Gastrocnemius medialis (tissue), 4 donors: ENCODE measurements at regions not wholly inside any gene's neighbourhood (a gene's known extent, or its start where the extent isn't known, plus 50 kb on each side); places are given as distances from the start of the nearest gene placed in this dataset.

ENCODE experiments used
- ATAC-seq, 2 donors: fragments of 150-250 bp; one replicate each; pipeline ENCODE4 v1.9.1; 2016
- DNase-seq, 2 donors: peaks; one replicate each; pipeline ENCODE4 v3.0.0-alpha.2; 2019
- H3K27ac ChIP-seq, 4 donors: fragments of 200-600 bp; sonication (generic); 1 replicate in 1 of 4; 2 replicates in 3 of 4; pipeline ENCODE4 v1.5.1; 2016 to 2018; ENCODE audit warnings: mild to moderate bottlenecking in 2 of 4, moderate library complexity in 1 of 4
- H3K27me3 ChIP-seq, 3 donors: fragments of 200-600 bp; sonication (generic) in 2 of 3; 1 replicate in 1 of 3; 2 replicates in 2 of 3; pipeline versions ENCODE4 v1.5.1 to v1.6.0; 2016 to 2019; ENCODE audit warnings: mild to moderate bottlenecking in 1 of 3, moderate library complexity in 1 of 3
- H3K36me3 ChIP-seq, 2 donors: fragments of 200-600 bp; sonication (generic) in 1 of 2; one replicate each; pipeline ENCODE4 v1.5.1; 2017 to 2018
- H3K4me1 ChIP-seq, 2 donors: fragments of 200-600 bp; sonication (generic) in 1 of 2; one replicate each; pipeline ENCODE4 v1.5.1; 2016 to 2017; ENCODE audit warnings: mild to moderate bottlenecking in 2 of 2
- H3K4me3 ChIP-seq, 4 donors: fragments of 200-600 bp; sonication (generic) in 3 of 4; 1 replicate in 1 of 4; 2 replicates in 3 of 4; pipeline ENCODE4 v1.5.1; 2016 to 2019; ENCODE audit warnings: mild to moderate bottlenecking in 2 of 4
- H3K9me3 ChIP-seq, 3 donors: fragments of 200-600 bp; sonication (generic) in 2 of 3; 1 replicate in 1 of 3; 2 replicates in 2 of 3; pipeline ENCODE4 v1.5.1; 2016 to 2019
- CTCF ChIP-seq, 5 experiments: fragments of 450-650 bp in 3 of 5; fragments of 200-600 bp in 2 of 5; sonication (generic) in 2 of 5; IDR thresholded peaks in 4 of 5; conservative IDR thresholded peaks in 1 of 5; 1 replicate in 4 of 5; 2 replicates in 1 of 5; pipeline ENCODE4 v1.5.1; 2016 to 2019; ENCODE audit warnings: antibody characterized with exemption in 5 of 5, mild to moderate bottlenecking in 3 of 5, moderate library complexity in 3 of 5
- POLR2A ChIP-seq, 2 donors: fragments of 450-650 bp; IDR thresholded peaks; one replicate each; pipeline ENCODE4 v1.6.1; 2017; ENCODE audit warnings: antibody characterized with exemption in 2 of 2, mild to moderate bottlenecking in 2 of 2, moderate library complexity in 2 of 2
- in situ Hi-C, 4 donors: fragments of 200-750 bp; cut with MboI; loops; one replicate each; pipeline versions ENCODE4 v1.15.0 to v1.8.0; 2017; ENCODE audit warnings: low sequenced_read_pairs in 4 of 4
- intact Hi-C: fragments of 100-400 bp; cut with DNase I; formaldehyde crosslinking; loops from one replicate; pipeline ENCODE4 v1.15.1; 2023; ENCODE audit warnings: low total_unique reads

- in situ Hi-C loops: no loop called here
- no peak overlapping the region for H3K4me3 ChIP-seq
- intact Hi-C loops: no loop called here
- no peak overlapping the region for H3K27ac ChIP-seq
- no peak for ATAC-seq
- H3K36me3 ChIP-seq: no peaks in the 10 kb centered on the region
- DNase-seq: no peak
- H3K27me3 ChIP-seq: no peaks in the 10 kb centered on the region
- H3K4me1 ChIP-seq: no peaks in the 10 kb centered on the region
- TF ChIP-seq POLR2A (IDR thresholded peaks at IDR 0.05) (no peak), CTCF (IDR thresholded peaks at IDR 0.05 in 4 of 5, conservative IDR thresholded peaks at IDR 0.05 in 1 of 5) (no peak)
- no peaks in the 10 kb centered on the region for H3K9me3 ChIP-seq
These were observed 77.2 kb upstream of the CALCR start for GRCh38 chr7:93651603-93652159.

GRCh38 chr7:93646538-93646937 is 72.0 kb upstream of the CALCR start:
- Histone ChIP-seq H3K27ac (no peak overlapping the region), H3K4me1 (no peaks in the 10 kb centered on the region), H3K9me3 (no peaks in the 10 kb centered on the region), H3K4me3 (no peak overlapping the region), H3K36me3 (no peaks in the 10 kb centered on the region), H3K27me3 (no peaks in the 10 kb centered on the region)
- intact Hi-C loops (no loop called here), in situ Hi-C loops (no loop called here)
- no peak for DNase-seq
- ATAC-seq: no peak
- TF ChIP-seq CTCF (IDR thresholded peaks at IDR 0.05 in 4 of 5, conservative IDR thresholded peaks at IDR 0.05 in 1 of 5) (no peak), POLR2A (IDR thresholded peaks at IDR 0.05) (no peak)

GRCh38 chr7:93636276-93636675 is 61.8 kb upstream of the CALCR start:
- no peak for TF ChIP-seq POLR2A (IDR thresholded peaks at IDR 0.05)
- no peak for TF ChIP-seq CTCF (IDR thresholded peaks at IDR 0.05 in 4 of 5, conservative IDR thresholded peaks at IDR 0.05 in 1 of 5)
- Histone ChIP-seq H3K36me3 (no peaks in the 10 kb centered on the region), H3K4me3 (no peak overlapping the region), H3K27ac (no peak overlapping the region), H3K4me1 (no peaks in the 10 kb centered on the region), H3K27me3 (no peaks in the 10 kb centered on the region), H3K9me3 (no peaks in the 10 kb centered on the region)
- in situ Hi-C loops (no loop called here), intact Hi-C loops (no loop called here)
- ATAC-seq: no peak
- DNase-seq: no peak

GRCh38 chr7:93632371-93632770 is 57.8 kb upstream of the CALCR start:
- Histone ChIP-seq H3K27me3 (no peaks in the 10 kb centered on the region), H3K4me1 (no peaks in the 10 kb centered on the region), H3K27ac (no peak overlapping the region), H3K36me3 (no peaks in the 10 kb centered on the region), H3K4me3 (no peak overlapping the region), H3K9me3 (no peaks in the 10 kb centered on the region)
- DNase-seq: no peak
- TF ChIP-seq POLR2A (IDR thresholded peaks at IDR 0.05) (no peak), CTCF (IDR thresholded peaks at IDR 0.05 in 4 of 5, conservative IDR thresholded peaks at IDR 0.05 in 1 of 5) (no peak)
- in situ Hi-C loops: no loop called here
- no peak for ATAC-seq
- intact Hi-C loops: no loop called here

GRCh38 chr7:93629291-93629801 is 54.8 kb upstream of the CALCR start:
- H3K9me3 ChIP-seq: no peaks in the 10 kb centered on the region
- DNase-seq (no peak), ATAC-seq (no peak)
- H3K4me1 ChIP-seq: no peaks in the 10 kb centered on the region
- H3K27ac ChIP-seq: no peak overlapping the region
- in situ Hi-C loops: no loop called here
- no peak overlapping the region for H3K4me3 ChIP-seq
- intact Hi-C loops: no loop called here
- no peaks in the 10 kb centered on the region for H3K27me3 ChIP-seq
- no peaks in the 10 kb centered on the region for H3K36me3 ChIP-seq
- TF ChIP-seq CTCF (IDR thresholded peaks at IDR 0.05 in 4 of 5, conservative IDR thresholded peaks at IDR 0.05 in 1 of 5): no peak
- no peak for TF ChIP-seq POLR2A (IDR thresholded peaks at IDR 0.05)
